ENCODE measurements at regions not wholly inside any gene's neighbourhood (a gene's known extent, or its start where the extent isn't known, plus 50 kb on each side); places are given as distances from the start of the nearest gene placed in this dataset.
A peak's percentile ranks its signal among the peaks of the same experiment; 100 is the strongest.

- H3K4me3 ChIP-seq (replicated peaks in 1 of 3): no peak overlapping the region
- H3K9me3 ChIP-seq: no peaks in the 10 kb centered on the region
- intact Hi-C loops (cut with DNase I): no loop called here
- no peak overlapping the region for H3K27ac ChIP-seq
- H3K4me1 ChIP-seq: no peaks in the 10 kb centered on the region
- DNase-seq: no peak
- no peaks in the 10 kb centered on the region for H3K27me3 ChIP-seq
- no peaks in the 10 kb centered on the region for H3K36me3 ChIP-seq
- 51 to 53% methylated on average over 5 of the region's 5 CpGs for WGBS, 2 donors
- no peak for TF ChIP-seq CTCF (IDR thresholded peaks at IDR 0.05)
- TF ChIP-seq POLR2A (IDR thresholded peaks at IDR 0.05): no peak
Measured at GRCh38 chr2:11092701-11093335, 62.4 kb upstream of the SLC66A3 start.

DNA sequence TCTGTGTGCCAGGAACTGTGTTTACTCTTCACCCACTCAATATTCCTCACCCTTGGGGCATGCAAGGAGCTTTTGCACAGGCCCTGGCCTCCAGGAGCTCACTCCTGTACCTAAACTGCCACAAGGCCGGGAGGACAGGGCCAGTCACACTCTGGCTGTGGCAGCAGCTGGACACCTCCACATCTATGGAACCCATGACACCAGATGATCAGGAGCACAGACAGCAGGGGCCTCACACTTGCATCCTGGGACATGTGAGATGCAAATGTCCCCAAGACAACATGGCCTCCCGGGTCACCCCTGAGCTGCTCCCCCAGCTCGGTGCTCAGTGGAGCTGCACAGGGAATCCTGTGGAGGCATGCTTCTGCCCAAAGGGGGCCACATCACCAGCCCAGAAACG lies 61.8 kb upstream of the SLC66A3 start:
- no peaks in the 10 kb centered on the region for H3K4me1 ChIP-seq
- intact Hi-C loops (cut with DNase I): no loop called here
- WGBS, 2 donors: 53 to 58% methylated on average over 3 to 4 of the region's 4 CpGs
- no peak overlapping the region for H3K27ac ChIP-seq
- DNase-seq: no peak
- H3K4me3 ChIP-seq (replicated peaks in 1 of 3): no peak overlapping the region
- H3K27me3 ChIP-seq: no peaks in the 10 kb centered on the region
- H3K9me3 ChIP-seq: no peaks in the 10 kb centered on the region
- no peaks in the 10 kb centered on the region for H3K36me3 ChIP-seq
- TF ChIP-seq CTCF (IDR thresholded peaks at IDR 0.05): no peak
- no peak for TF ChIP-seq POLR2A (IDR thresholded peaks at IDR 0.05)

GRCh38 chr2:11094021-11094810 lies 61.1 kb upstream of the SLC66A3 start:
- H3K27ac ChIP-seq: no peak overlapping the region
- no peak overlapping the region for H3K4me3 ChIP-seq (replicated peaks in 1 of 3)
- WGBS, 2 donors: 76 to 82% methylated on average over 18 to 19 of the region's 19 CpGs
- H3K9me3 ChIP-seq: no peaks in the 10 kb centered on the region
- H3K36me3 ChIP-seq: no peaks in the 10 kb centered on the region
- intact Hi-C loops (cut with DNase I): no loop called here
- TF ChIP-seq POLR2A (IDR thresholded peaks at IDR 0.05) (no peak), CTCF (IDR thresholded peaks at IDR 0.05) (no peak)
- H3K27me3 ChIP-seq: no peaks in the 10 kb centered on the region
- no peaks in the 10 kb centered on the region for H3K4me1 ChIP-seq
- DNase-seq: no peak

GRCh38 chr2:11096591-11096990 lies 58.7 kb upstream of the SLC66A3 start:
- intact Hi-C loops (cut with DNase I): no loop called here
- Histone ChIP-seq H3K27ac (no peak overlapping the region), H3K9me3 (no peaks in the 10 kb centered on the region), H3K4me1 (no peaks in the 10 kb centered on the region), H3K4me3 (replicated peaks in 1 of 3) (no peak overlapping the region), H3K36me3 (no peaks in the 10 kb centered on the region), H3K27me3 (no peaks in the 10 kb centered on the region)
- no peak for TF ChIP-seq CTCF (IDR thresholded peaks at IDR 0.05)
- TF ChIP-seq POLR2A (IDR thresholded peaks at IDR 0.05): no peak
- 84 to 89% methylated on average over 10 of the region's 10 CpGs for WGBS, 2 donors
- no peak for DNase-seq

DNA sequence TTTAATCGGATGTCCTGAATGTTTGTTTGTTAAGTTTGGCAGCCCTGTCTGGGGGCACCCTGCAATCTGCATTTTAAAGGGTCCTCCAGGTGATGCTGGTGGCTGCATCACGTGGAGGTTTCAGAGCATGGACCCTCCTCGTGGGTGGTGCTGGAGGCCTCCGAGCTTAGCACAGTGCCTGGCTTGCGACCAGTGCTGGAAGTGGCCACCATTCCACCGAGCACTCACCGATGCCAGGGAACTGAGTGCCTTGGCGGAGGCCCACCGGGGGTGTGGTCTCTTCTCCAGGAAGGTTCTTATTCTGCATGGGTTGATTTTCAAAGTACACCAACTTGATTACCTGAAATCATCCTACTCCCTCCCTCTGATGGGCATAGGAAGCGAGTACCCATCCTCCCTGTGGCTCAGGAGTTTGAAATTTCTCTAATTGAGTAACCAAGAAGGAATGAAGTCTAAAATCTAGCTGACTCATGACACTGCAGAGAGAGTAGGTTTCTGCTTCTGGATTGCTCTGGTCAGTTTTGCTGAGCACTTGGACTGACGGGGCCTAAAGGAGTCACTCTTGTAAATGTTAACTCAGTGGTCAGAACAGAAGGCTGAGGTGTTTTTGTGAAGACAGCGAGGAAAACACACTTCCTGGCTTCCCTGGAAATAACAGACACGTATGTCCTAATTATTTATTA lies 58.1 kb upstream of the SLC66A3 start:
- intact Hi-C loops (cut with DNase I): no loop called here
- TF ChIP-seq CTCF (IDR thresholded peaks at IDR 0.05) (no peak), POLR2A (IDR thresholded peaks at IDR 0.05) (no peak)

More for the DNA sequence above, 58.1 kb upstream of the SLC66A3 start:
- Histone ChIP-seq H3K27me3 (no peaks in the 10 kb centered on the region), H3K27ac (no peak overlapping the region), H3K4me1 (no peaks in the 10 kb centered on the region), H3K36me3 (no peaks in the 10 kb centered on the region), H3K9me3 (no peaks in the 10 kb centered on the region), H3K4me3 (replicated peaks in 1 of 3) (no peak overlapping the region)
- peak; percentile 63 to 76 for DNase-seq
- 50 to 70% methylated on average over 6 to 13 of the region's 13 CpGs for WGBS, 2 donors

Measured in thyroid gland (tissue), 4 donors.